ENCODE measurements at regions not wholly inside any gene's neighbourhood (a gene's known extent, or its start where the extent isn't known, plus 50 kb on each side); places are given as distances from the start of the nearest gene placed in this dataset.

DNA sequence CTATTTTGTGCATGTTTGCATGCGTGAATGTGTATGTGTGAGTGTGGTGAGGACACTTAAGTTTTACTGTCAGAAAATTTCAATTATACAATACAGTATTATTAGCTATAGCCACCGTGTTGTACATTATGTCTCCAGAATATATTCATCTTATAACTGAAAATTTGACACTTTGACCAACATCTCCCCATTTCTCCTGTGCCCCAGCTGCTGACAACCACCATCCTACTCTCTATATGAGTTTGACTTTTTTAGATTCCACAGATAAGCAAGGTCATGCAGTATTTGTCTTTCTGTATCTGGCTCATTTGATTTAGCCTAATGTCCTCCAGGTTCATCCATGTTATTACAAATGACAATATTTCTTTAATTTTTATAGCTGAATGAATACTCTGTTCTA, 195.0 kb downstream of the GPR37 start:
- no peaks in the 10 kb centered on the region for H3K36me3 ChIP-seq (ENCODE audit: control insufficient read depth in 2 of 2, extremely low read depth in 1 of 2, insufficient read depth in 1 of 2, low read length in 1 of 2)
- no peak overlapping the region for H3K27ac ChIP-seq (ENCODE audit: low read length)
- no peaks in the 10 kb centered on the region for H3K4me1 Mint-ChIP-seq
- no peaks in the 10 kb centered on the region for H3K4me1 ChIP-seq (ENCODE audit: control insufficient read depth in 1 of 2, extremely low read depth in 1 of 2, insufficient read depth in 2 of 2, low read length in 2 of 2)
- no peaks in the 10 kb centered on the region for H3K36me3 Mint-ChIP-seq
- H3K9me3 Mint-ChIP-seq, result peaks cover 0 to 3% (median under 1%) of the 10 kb centered on the region in 3 donors
- no CpG with 5 or more reads among the region's 2 CpGs for WGBS (ENCODE audit: insufficient coverage)
- ChIA-PET CTCF (no interaction called here), POLR2A (no interaction called here)
- DNase-seq (no peak), ATAC-seq (replicated peaks in 1 of 4) (no peak)
- no peaks in the 10 kb centered on the region for H3K27me3 Mint-ChIP-seq
- H3K27ac Mint-ChIP-seq, result no peak overlapping the region
- no peaks in the 10 kb centered on the region for H3K27me3 ChIP-seq (replicated peaks in 1 of 2; ENCODE audit: control insufficient read depth in 2 of 2, extremely low read depth in 1 of 2, insufficient read depth in 2 of 2, low read length in 1 of 2)
- H3K4me3 Mint-ChIP-seq, result no peak overlapping the region
- no peak overlapping the region for H3K4me3 ChIP-seq (ENCODE audit: control insufficient read depth in 1 of 2, extremely low read depth in 1 of 2, low read length in 1 of 2)
- no peaks in the 10 kb centered on the region for H3K9me3 ChIP-seq

DNA sequence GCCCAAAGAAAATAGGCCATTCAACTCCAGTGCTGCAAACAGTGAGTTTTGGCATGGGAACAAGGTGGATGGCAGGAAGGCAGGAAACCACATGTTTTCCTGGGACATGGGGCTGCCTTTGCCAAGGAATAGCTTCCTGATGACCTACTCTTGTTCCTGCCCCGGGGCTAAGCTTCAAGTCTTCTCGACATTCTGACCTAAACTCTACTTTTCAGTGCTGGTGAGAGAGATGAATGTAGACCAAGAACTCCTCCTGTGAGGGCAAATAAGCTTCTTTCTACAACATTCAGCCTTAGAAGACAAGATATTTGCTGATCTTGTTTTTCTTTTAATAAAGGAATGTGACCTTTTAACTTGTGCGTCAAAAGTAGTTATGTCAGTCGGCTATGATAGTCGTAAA, 199.0 kb downstream of the GPR37 start:
- Histone ChIP-seq H3K4me1 (ENCODE audit: control insufficient read depth in 1 of 2, extremely low read depth in 1 of 2, insufficient read depth in 2 of 2, low read length in 2 of 2) (no peaks in the 10 kb centered on the region), H3K9me3 (no peaks in the 10 kb centered on the region), H3K4me3 (ENCODE audit: control insufficient read depth in 1 of 2, extremely low read depth in 1 of 2, low read length in 1 of 2) (no peak overlapping the region), H3K36me3 (ENCODE audit: control insufficient read depth in 2 of 2, extremely low read depth in 1 of 2, insufficient read depth in 1 of 2, low read length in 1 of 2) (no peaks in the 10 kb centered on the region), H3K27ac (ENCODE audit: low read length) (no peak overlapping the region), H3K27me3 (replicated peaks in 1 of 2; ENCODE audit: control insufficient read depth in 2 of 2, extremely low read depth in 1 of 2, insufficient read depth in 2 of 2, low read length in 1 of 2) (no peaks in the 10 kb centered on the region)
- Mint-ChIP-seq H3K9me3 (peaks cover 0 to 17% (median 3%) of the 10 kb centered on the region in 3 donors), H3K36me3 (no peaks in the 10 kb centered on the region), H3K27me3 (no peaks in the 10 kb centered on the region), H3K27ac (no peak overlapping the region), H3K4me3 (no peak overlapping the region), H3K4me1 (no peaks in the 10 kb centered on the region)
- DNase-seq (no peak), ATAC-seq (replicated peaks in 1 of 4) (no peak)
- no CpG with 5 or more reads among the region's 5 CpGs for WGBS (ENCODE audit: insufficient coverage)
- CTCF ChIA-PET, result no interaction called here
- POLR2A ChIA-PET, result no interaction called here

DNA sequence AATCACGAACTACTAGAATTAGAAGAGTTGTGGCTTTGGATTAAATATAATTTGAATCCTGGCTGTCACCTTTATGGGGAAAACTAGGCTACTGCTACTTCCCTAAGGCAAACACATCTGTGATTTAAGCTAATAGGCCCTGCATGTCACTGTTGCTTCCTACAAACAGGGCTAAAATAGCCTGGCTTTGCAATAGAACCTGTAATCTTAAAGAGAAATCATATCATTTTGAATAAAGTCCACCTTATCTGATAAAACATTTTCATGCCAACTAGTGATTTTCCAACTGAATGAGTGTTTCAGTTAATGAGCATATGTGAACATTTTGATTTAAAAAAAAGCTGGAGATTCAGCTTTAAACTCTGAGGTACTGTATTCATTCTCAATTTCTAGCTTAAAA, 208.0 kb downstream of the GPR37 start:
- Histone ChIP-seq H3K27me3 (replicated peaks in 1 of 2; ENCODE audit: control insufficient read depth in 2 of 2, extremely low read depth in 1 of 2, insufficient read depth in 2 of 2, low read length in 1 of 2) (no peaks in the 10 kb centered on the region), H3K36me3 (ENCODE audit: control insufficient read depth in 2 of 2, extremely low read depth in 1 of 2, insufficient read depth in 1 of 2, low read length in 1 of 2) (no peaks in the 10 kb centered on the region), H3K9me3 (no peaks in the 10 kb centered on the region), H3K27ac (ENCODE audit: low read length) (no peak overlapping the region), H3K4me3 (ENCODE audit: control insufficient read depth in 1 of 2, extremely low read depth in 1 of 2, low read length in 1 of 2) (no peak overlapping the region), H3K4me1 (ENCODE audit: control insufficient read depth in 1 of 2, extremely low read depth in 1 of 2, insufficient read depth in 2 of 2, low read length in 2 of 2) (no peaks in the 10 kb centered on the region)
- DNase-seq (no peak), ATAC-seq (replicated peaks in 1 of 4) (no peak)
- Mint-ChIP-seq H3K27ac (no peak overlapping the region), H3K4me3 (no peak overlapping the region), H3K4me1 (no peaks in the 10 kb centered on the region), H3K36me3 (no peaks in the 10 kb centered on the region), H3K9me3 (peaks cover 2 to 6% (median 4%) of the 10 kb centered on the region in 3 donors), H3K27me3 (no peaks in the 10 kb centered on the region)
- no CpG with 5 or more reads among the region's 1 CpG for WGBS (ENCODE audit: insufficient coverage)
- CTCF ChIA-PET, result no interaction called here
- POLR2A ChIA-PET, result no interaction called here

DNA sequence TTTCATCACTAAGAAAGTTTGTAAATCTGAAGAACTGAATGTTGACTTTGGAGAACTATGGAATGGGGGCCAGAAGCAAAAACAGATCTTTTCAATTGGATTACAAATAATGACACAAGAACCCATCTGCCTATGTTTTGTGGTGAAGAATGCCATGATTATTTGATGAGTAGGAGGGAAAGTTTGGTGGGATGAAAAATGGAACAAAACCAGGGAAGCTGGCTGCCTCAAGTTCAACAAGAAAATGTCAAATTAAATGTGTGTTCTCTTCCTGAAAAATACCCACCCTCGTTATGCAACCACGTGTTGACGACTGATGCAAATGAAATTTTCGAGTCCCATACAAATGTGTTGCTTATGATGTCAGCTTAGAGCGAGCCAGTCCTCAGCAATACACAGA, 208.5 kb downstream of the GPR37 start:
- no peaks in the 10 kb centered on the region for H3K36me3 Mint-ChIP-seq
- no peak overlapping the region for H3K4me3 Mint-ChIP-seq
- no CpG with 5 or more reads among the region's 5 CpGs for WGBS (ENCODE audit: insufficient coverage)
- ChIA-PET CTCF (no interaction called here), POLR2A (no interaction called here)
- no peaks in the 10 kb centered on the region for H3K9me3 ChIP-seq
- H3K36me3 ChIP-seq (ENCODE audit: control insufficient read depth in 2 of 2, extremely low read depth in 1 of 2, insufficient read depth in 1 of 2, low read length in 1 of 2), result no peaks in the 10 kb centered on the region
- no peaks in the 10 kb centered on the region for H3K27me3 ChIP-seq (replicated peaks in 1 of 2; ENCODE audit: control insufficient read depth in 2 of 2, extremely low read depth in 1 of 2, insufficient read depth in 2 of 2, low read length in 1 of 2)
- H3K27ac Mint-ChIP-seq, result no peak overlapping the region
- no peak overlapping the region for H3K27ac ChIP-seq (ENCODE audit: low read length)
- no peaks in the 10 kb centered on the region for H3K27me3 Mint-ChIP-seq
- ATAC-seq (replicated peaks in 1 of 4) (no peak), DNase-seq (no peak)
- peaks cover 2 to 6% (median 4%) of the 10 kb centered on the region in 3 donors for H3K9me3 Mint-ChIP-seq
- H3K4me1 Mint-ChIP-seq, result no peaks in the 10 kb centered on the region
- no peak overlapping the region for H3K4me3 ChIP-seq (ENCODE audit: control insufficient read depth in 1 of 2, extremely low read depth in 1 of 2, low read length in 1 of 2)
- no peaks in the 10 kb centered on the region for H3K4me1 ChIP-seq (ENCODE audit: control insufficient read depth in 1 of 2, extremely low read depth in 1 of 2, insufficient read depth in 2 of 2, low read length in 2 of 2)

DNA sequence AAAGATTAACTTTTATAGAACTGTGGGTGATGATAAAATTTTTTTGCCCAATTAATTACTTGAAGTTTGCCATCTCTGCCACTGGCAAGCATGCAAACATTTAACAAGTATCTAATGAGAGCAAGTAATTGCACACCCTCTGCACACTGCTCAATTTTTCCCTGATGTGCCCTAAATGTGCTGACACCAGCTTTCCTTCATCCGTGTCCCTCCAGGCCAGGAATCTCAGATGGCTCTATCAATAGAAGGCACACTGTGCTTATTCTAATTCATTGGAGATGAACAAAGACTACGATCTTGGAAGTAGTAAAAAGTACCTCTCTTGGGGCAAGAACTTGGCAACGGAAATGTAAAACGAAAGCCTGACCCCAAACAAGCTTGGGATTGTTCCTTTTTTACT, 212.1 kb downstream of the GPR37 start:
- 88% methylated on average over 3 of the region's 4 CpGs for WGBS (ENCODE audit: insufficient coverage)
- Histone ChIP-seq H3K27ac (ENCODE audit: low read length) (no peak overlapping the region), H3K36me3 (ENCODE audit: control insufficient read depth in 2 of 2, extremely low read depth in 1 of 2, insufficient read depth in 1 of 2, low read length in 1 of 2) (no peaks in the 10 kb centered on the region), H3K4me1 (ENCODE audit: control insufficient read depth in 1 of 2, extremely low read depth in 1 of 2, insufficient read depth in 2 of 2, low read length in 2 of 2) (no peaks in the 10 kb centered on the region), H3K27me3 (replicated peaks in 1 of 2; ENCODE audit: control insufficient read depth in 2 of 2, extremely low read depth in 1 of 2, insufficient read depth in 2 of 2, low read length in 1 of 2) (no peaks in the 10 kb centered on the region), H3K9me3 (no peaks in the 10 kb centered on the region), H3K4me3 (ENCODE audit: control insufficient read depth in 1 of 2, extremely low read depth in 1 of 2, low read length in 1 of 2) (no peak overlapping the region)
- ATAC-seq (replicated peaks in 1 of 4) (no peak), DNase-seq (no peak)
- ChIA-PET CTCF (no interaction called here), POLR2A (no interaction called here)
- Mint-ChIP-seq H3K4me1 (no peaks in the 10 kb centered on the region), H3K4me3 (no peak overlapping the region), H3K9me3 (peaks cover under 1 to 6% (median 2%) of the 10 kb centered on the region in 3 donors), H3K27ac (no peak overlapping the region), H3K36me3 (no peaks in the 10 kb centered on the region), H3K27me3 (no peaks in the 10 kb centered on the region)

DNA sequence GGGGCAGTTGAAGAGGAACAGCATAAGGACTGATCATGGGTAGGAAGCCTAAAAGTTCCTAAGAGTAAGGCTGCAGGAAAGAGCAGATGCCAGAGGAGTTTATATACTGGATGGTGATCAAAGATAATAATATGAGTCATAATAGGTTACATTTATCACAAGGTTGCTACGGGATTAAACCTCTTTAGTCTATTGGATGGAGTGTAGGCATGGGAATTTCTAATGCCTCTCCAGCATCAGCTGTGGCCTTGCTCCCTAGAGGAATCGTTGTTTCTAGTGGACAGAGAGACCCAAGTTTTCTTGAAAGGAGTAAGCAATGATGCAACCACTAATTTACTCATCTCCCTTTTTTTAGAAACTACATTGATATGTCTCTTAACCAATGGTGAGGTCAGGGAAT, 213.4 kb downstream of the GPR37 start:
- ChIA-PET POLR2A (no interaction called here), CTCF (no interaction called here)
- no peak overlapping the region for H3K4me3 Mint-ChIP-seq
- no peak overlapping the region for H3K27ac Mint-ChIP-seq
- Histone ChIP-seq H3K27ac (ENCODE audit: low read length) (no peak overlapping the region), H3K4me3 (ENCODE audit: control insufficient read depth in 1 of 2, extremely low read depth in 1 of 2, low read length in 1 of 2) (no peak overlapping the region), H3K27me3 (replicated peaks in 1 of 2; ENCODE audit: control insufficient read depth in 2 of 2, extremely low read depth in 1 of 2, insufficient read depth in 2 of 2, low read length in 1 of 2) (no peaks in the 10 kb centered on the region), H3K36me3 (ENCODE audit: control insufficient read depth in 2 of 2, extremely low read depth in 1 of 2, insufficient read depth in 1 of 2, low read length in 1 of 2) (no peaks in the 10 kb centered on the region), H3K9me3 (no peaks in the 10 kb centered on the region), H3K4me1 (ENCODE audit: control insufficient read depth in 1 of 2, extremely low read depth in 1 of 2, insufficient read depth in 2 of 2, low read length in 2 of 2) (no peaks in the 10 kb centered on the region)
- ATAC-seq (replicated peaks in 1 of 4) (no peak), DNase-seq (no peak)
- H3K4me1 Mint-ChIP-seq, result no peaks in the 10 kb centered on the region
- H3K36me3 Mint-ChIP-seq, result no peaks in the 10 kb centered on the region
- no CpG with 5 or more reads among the region's 2 CpGs for WGBS (ENCODE audit: insufficient coverage)
- no peaks in the 10 kb centered on the region for H3K27me3 Mint-ChIP-seq
- H3K9me3 Mint-ChIP-seq, result peaks cover 0 to 6% (median 4%) of the 10 kb centered on the region in 3 donors

DNA sequence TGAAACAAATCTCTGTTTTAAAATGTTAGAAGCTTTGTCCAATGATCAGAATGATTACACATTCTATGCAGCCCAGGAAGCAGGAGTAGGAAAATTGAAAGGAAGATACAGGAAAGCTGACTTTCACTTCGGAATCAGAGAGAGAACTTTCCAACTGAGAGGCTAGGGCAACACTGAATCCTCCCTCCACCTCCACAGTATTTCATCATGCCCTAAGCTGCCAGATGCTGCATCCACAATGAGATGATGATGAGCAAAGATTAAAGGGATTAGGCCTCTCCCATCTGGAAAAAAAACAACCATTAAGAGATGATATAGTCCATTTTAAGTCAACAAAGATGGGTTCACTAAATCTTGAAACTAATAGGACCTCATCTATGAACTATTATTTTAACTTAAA, 215.6 kb downstream of the GPR37 start:
- H3K4me1 Mint-ChIP-seq, result no peaks in the 10 kb centered on the region
- no peak for DNase-seq
- POLR2A ChIA-PET, result no interaction called here
- no peak overlapping the region for H3K4me3 Mint-ChIP-seq
- no peaks in the 10 kb centered on the region for H3K27me3 Mint-ChIP-seq
- Histone ChIP-seq H3K36me3 (ENCODE audit: control insufficient read depth in 2 of 2, extremely low read depth in 1 of 2, insufficient read depth in 1 of 2, low read length in 1 of 2) (no peaks in the 10 kb centered on the region), H3K9me3 (no peaks in the 10 kb centered on the region), H3K27me3 (replicated peaks in 1 of 2; ENCODE audit: control insufficient read depth in 2 of 2, extremely low read depth in 1 of 2, insufficient read depth in 2 of 2, low read length in 1 of 2) (no peaks in the 10 kb centered on the region), H3K4me3 (ENCODE audit: control insufficient read depth in 1 of 2, extremely low read depth in 1 of 2, low read length in 1 of 2) (no peak overlapping the region), H3K27ac (ENCODE audit: low read length) (no peak overlapping the region), H3K4me1 (ENCODE audit: control insufficient read depth in 1 of 2, extremely low read depth in 1 of 2, insufficient read depth in 2 of 2, low read length in 2 of 2) (no peaks in the 10 kb centered on the region)
- H3K27ac Mint-ChIP-seq, result no peak overlapping the region
- ATAC-seq (replicated peaks in 1 of 4), result no peak
- H3K9me3 Mint-ChIP-seq, result peaks cover 0 to 6% (median 4%) of the 10 kb centered on the region in 3 donors
- CTCF ChIA-PET, result no interaction called here
- no peaks in the 10 kb centered on the region for H3K36me3 Mint-ChIP-seq
- WGBS (ENCODE audit: insufficient coverage), result no CpG with 5 or more reads among the region's 1 CpG
